ENCODE measurements at regions not wholly inside any gene's neighbourhood (a gene's known extent, or its start where the extent isn't known, plus 50 kb on each side); places are given as distances from the start of the nearest gene placed in this dataset.

Small RNA genes lying in the stretch of these regions (microRNA-seq; reads per million reads assigned to microRNA genes)
- gene MIR3201 (ENCODE audit: insufficient read depth in 1 of 2, insufficient read length in 1 of 2, unreplicated experiment in 1 of 2) = 0 reads per million in 2 experiments
- gene MIR3667 (ENCODE audit: insufficient read depth in 1 of 2, insufficient read length in 1 of 2, unreplicated experiment in 1 of 2) = 0 to 0.37 reads per million in 2 experiments
- 0 reads per million in 2 experiments for gene MIR4535 (ENCODE audit: insufficient read depth in 1 of 2, insufficient read length in 1 of 2, unreplicated experiment in 1 of 2)

Small RNA genes lying in the stretch of these regions (small RNA-seq; reads per million reads assigned to genes)
- gene MIR3201 (0 reads per million in 5 experiments), gene MIR3667 (0 reads per million in 5 experiments), gene MIR4535 (0 reads per million in 5 experiments)

Measured in IMR-90 (cell line).